WTC11 (cell line): ENCODE measurements at regions not wholly inside any gene's neighbourhood (a gene's known extent, or its start where the extent isn't known, plus 50 kb on each side); places are given as distances from the start of the nearest gene placed in this dataset.

Source experiments
- ATF6 ChIP-seq: sonication (generic); formaldehyde crosslinking; IDR thresholded peaks from 2 replicates; pipeline ENCODE4 v1.8.1; 2023; ENCODE audit warnings: mild to moderate bottlenecking, missing genetic modification reagents
- KAT7 ChIP-seq: sonication (generic); formaldehyde crosslinking; IDR thresholded peaks from 2 replicates; pipeline ENCODE4 v1.8.1; 2023; ENCODE audit warnings: missing genetic modification reagents, mild to moderate bottlenecking, borderline replicate concordance
- TF ChIP-seq, protein P1 (sequence below): sonication (generic); formaldehyde crosslinking; IDR thresholded peaks from 2 replicates; pipeline ENCODE4 v1.8.0; 2022; ENCODE audit warnings: mild to moderate bottlenecking, missing genetic modification reagents
- TF ChIP-seq, protein P2 (sequence below): fragments of 200-600 bp; IDR thresholded peaks from 2 replicates; pipeline ENCODE4 v1.8.0; 2022; ENCODE audit warnings: antibody characterized with exemption

DNA sequence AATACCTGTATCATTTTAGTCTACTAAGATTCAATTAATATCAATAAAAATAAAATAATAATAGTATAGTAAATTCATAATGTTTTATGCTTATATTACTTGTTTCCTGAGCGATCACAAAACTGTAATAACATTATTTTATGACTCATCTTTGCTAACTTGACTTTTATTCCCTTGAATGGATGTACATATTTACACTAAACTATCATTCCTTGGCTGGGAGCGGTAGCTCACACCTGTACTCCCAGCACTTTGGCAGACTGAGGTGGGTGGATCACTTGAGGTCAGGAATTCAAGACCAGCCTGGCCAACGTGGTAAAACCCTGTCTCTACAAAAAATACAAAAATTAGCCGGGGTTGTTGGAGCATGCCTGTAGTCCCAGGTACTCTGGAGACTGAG is 104.0 kb upstream of the SLC34A2 start:
- TF ChIP-seq, protein P1, sequence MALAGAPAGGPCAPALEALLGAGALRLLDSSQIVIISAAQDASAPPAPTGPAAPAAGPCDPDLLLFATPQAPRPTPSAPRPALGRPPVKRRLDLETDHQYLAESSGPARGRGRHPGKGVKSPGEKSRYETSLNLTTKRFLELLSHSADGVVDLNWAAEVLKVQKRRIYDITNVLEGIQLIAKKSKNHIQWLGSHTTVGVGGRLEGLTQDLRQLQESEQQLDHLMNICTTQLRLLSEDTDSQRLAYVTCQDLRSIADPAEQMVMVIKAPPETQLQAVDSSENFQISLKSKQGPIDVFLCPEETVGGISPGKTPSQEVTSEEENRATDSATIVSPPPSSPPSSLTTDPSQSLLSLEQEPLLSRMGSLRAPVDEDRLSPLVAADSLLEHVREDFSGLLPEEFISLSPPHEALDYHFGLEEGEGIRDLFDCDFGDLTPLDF, result no peak
- TF ChIP-seq, protein P2, sequence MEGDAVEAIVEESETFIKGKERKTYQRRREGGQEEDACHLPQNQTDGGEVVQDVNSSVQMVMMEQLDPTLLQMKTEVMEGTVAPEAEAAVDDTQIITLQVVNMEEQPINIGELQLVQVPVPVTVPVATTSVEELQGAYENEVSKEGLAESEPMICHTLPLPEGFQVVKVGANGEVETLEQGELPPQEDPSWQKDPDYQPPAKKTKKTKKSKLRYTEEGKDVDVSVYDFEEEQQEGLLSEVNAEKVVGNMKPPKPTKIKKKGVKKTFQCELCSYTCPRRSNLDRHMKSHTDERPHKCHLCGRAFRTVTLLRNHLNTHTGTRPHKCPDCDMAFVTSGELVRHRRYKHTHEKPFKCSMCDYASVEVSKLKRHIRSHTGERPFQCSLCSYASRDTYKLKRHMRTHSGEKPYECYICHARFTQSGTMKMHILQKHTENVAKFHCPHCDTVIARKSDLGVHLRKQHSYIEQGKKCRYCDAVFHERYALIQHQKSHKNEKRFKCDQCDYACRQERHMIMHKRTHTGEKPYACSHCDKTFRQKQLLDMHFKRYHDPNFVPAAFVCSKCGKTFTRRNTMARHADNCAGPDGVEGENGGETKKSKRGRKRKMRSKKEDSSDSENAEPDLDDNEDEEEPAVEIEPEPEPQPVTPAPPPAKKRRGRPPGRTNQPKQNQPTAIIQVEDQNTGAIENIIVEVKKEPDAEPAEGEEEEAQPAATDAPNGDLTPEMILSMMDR, result no peak
- TF ChIP-seq ATF6 (CRISPR knock-in tag) (no peak), KAT7 (CRISPR knock-in tag) (no peak)
